Endothelial cell (in vitro differentiated cells): ENCODE measurements at regions not wholly inside any gene's neighbourhood (a gene's known extent, or its start where the extent isn't known, plus 50 kb on each side); places are given as distances from the start of the nearest gene placed in this dataset.
A peak's percentile ranks its signal among the peaks of the same experiment; 100 is the strongest.

ENCODE experiments used
- DNase-seq: peaks from one replicate; pipeline ENCODE4 v3.0.0; 2021; ENCODE audit warnings: low spot score
- H3K27ac Mint-ChIP-seq: one replicate; pipeline ENCODE4 v1.8.0; 2021; ENCODE audit warnings: mixed read lengths, inconsistent platforms; ENCODE audit not compliant: unreplicated experiment
- H3K27me3 Mint-ChIP-seq: one replicate; pipeline ENCODE4 v1.8.0; 2021; ENCODE audit warnings: mild to moderate bottlenecking, moderate library complexity, mixed read lengths, inconsistent platforms; ENCODE audit not compliant: unreplicated experiment
- H3K36me3 Mint-ChIP-seq: one replicate; pipeline ENCODE4 v1.8.0; 2021; ENCODE audit warnings: mild to moderate bottlenecking, low read depth, mixed read lengths, inconsistent platforms; ENCODE audit not compliant: unreplicated experiment
- H3K4me1 Mint-ChIP-seq: one replicate; pipeline ENCODE4 v1.8.0; 2021; ENCODE audit warnings: mild to moderate bottlenecking, mixed read lengths, inconsistent platforms; ENCODE audit not compliant: unreplicated experiment
- H3K4me3 Mint-ChIP-seq: one replicate; pipeline ENCODE4 v1.8.0; 2021; ENCODE audit warnings: mild to moderate bottlenecking, mixed read lengths, inconsistent platforms; ENCODE audit not compliant: unreplicated experiment
- H3K9me3 Mint-ChIP-seq: one replicate; pipeline ENCODE4 v1.8.0; 2021; ENCODE audit warnings: mixed read lengths, inconsistent platforms; ENCODE audit not compliant: unreplicated experiment
- CTCF ChIP-seq: fragments of 200-600 bp; sonication (generic); IDR thresholded peaks from one replicate; pipeline ENCODE4 v1.5.0; 2021; ENCODE audit warnings: antibody characterized with exemption; ENCODE audit not compliant: unreplicated experiment

DNA sequence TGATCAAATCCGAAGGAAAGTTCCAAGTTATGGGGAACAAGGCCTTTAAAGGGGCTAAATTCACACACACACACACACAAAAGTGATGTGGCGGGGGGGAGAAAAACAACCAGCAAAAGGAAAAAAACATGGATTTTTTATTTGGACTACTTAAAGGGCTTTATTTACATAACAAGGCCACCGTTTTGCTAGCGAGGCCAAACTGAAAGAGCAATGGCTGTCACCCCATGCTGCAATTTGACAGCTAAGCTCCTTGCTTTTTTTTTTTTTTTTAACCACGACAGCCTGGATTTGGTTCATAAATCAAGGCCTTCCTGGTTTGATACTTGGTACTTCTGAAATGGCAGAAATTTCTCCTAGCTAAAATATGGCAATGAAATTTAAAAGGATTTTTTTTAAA lies 99.6 kb upstream of the PTCHD1 start:
- H3K27me3 Mint-ChIP-seq, result peaks cover 2% of the 10 kb centered on the region
- no peak overlapping the region for H3K4me3 Mint-ChIP-seq
- H3K9me3 Mint-ChIP-seq, result no peaks in the 10 kb centered on the region
- peaks cover 7% of the 10 kb centered on the region for H3K4me1 Mint-ChIP-seq
- no peak overlapping the region for H3K27ac Mint-ChIP-seq
- DNase-seq, result no peak
- no peaks in the 10 kb centered on the region for H3K36me3 Mint-ChIP-seq
- TF ChIP-seq CTCF, result no peak

- H3K36me3 Mint-ChIP-seq, result no peaks in the 10 kb centered on the region
- no peaks in the 10 kb centered on the region for H3K27me3 Mint-ChIP-seq
- no peaks in the 10 kb centered on the region for H3K9me3 Mint-ChIP-seq
- H3K27ac Mint-ChIP-seq, result no peak overlapping the region
- no peak for DNase-seq
- no peak overlapping the region for H3K4me3 Mint-ChIP-seq
- no peaks in the 10 kb centered on the region for H3K4me1 Mint-ChIP-seq
- no peak for TF ChIP-seq CTCF
These were observed 88.6 kb upstream of the PTCHD1 start for GRCh38 chrX:23246001-23246400.

DNA sequence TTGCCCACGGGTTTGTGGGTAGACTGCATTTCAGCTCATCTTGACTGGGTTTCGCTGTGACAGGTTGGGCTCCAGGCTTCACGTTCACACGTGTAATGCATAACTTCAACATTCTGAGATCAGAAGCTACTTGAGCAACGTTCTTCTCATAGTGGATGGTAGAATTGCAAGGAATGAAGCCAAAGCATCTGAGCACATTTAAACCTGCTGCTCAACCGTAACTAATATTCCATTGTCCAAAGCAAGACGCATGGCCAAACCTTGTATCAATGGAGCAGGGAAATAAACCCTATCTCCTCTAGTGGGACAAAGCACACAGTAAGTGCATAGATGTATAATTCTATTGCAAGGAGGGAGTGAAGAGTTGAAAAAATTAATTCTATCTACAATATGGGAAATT lies 86.5 kb upstream of the PTCHD1 start:
- H3K27me3 Mint-ChIP-seq, result no peaks in the 10 kb centered on the region
- no peak overlapping the region for H3K27ac Mint-ChIP-seq
- H3K4me3 Mint-ChIP-seq, result no peak overlapping the region
- DNase-seq, result no peak
- H3K9me3 Mint-ChIP-seq, result no peaks in the 10 kb centered on the region
- no peak for TF ChIP-seq CTCF
- no peaks in the 10 kb centered on the region for H3K36me3 Mint-ChIP-seq
- no peaks in the 10 kb centered on the region for H3K4me1 Mint-ChIP-seq

DNA sequence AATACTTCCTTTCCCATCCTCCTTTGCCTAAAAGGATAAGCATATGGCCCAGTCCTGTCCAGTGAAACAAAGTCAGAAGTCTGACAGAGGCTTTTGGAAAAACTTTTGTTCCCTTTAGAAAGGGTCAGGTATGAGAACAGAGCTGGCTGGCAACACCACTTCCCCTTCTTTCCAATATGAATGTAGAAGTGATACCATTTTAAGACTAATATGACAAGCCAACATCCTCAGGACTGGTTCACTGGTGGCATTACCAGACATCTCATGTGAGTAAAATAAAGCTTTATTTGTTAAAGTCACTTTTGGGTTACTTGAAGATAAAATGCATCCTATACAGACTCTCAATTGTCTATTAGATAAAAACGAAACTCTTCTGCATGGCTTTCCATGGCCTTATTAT lies 83.6 kb upstream of the PTCHD1 start:
- DNase-seq, result no peak
- Mint-ChIP-seq H3K9me3 (no peaks in the 10 kb centered on the region), H3K36me3 (no peaks in the 10 kb centered on the region), H3K27ac (no peak overlapping the region), H3K4me1 (no peaks in the 10 kb centered on the region), H3K27me3 (no peaks in the 10 kb centered on the region), H3K4me3 (no peak overlapping the region)
- TF ChIP-seq CTCF, result no peak

DNA sequence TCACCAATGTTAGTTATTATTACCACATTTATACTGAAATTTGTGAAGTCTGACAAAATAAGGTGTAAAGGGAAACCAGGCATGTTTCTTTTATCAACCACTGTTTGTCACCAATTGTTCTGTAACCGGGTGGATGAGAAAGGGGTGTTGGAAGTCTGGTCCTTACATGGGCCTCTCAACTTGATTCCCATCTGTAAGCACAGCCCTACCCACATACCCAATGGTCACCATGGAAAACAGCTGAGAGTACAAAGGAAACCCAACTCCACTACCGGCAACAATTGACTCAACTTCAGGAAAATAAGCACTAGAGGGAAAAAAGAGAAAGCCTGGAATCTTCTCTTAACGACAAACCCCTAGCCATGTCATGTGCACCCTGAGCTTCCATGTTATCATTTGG lies 70.8 kb upstream of the PTCHD1 start:
- peak overlapping the region; percentile 72 for H3K27ac Mint-ChIP-seq
- H3K27me3 Mint-ChIP-seq, result no peaks in the 10 kb centered on the region
- no peak overlapping the region for H3K4me3 Mint-ChIP-seq
- no peaks in the 10 kb centered on the region for H3K36me3 Mint-ChIP-seq
- no peak for DNase-seq
- no peaks in the 10 kb centered on the region for H3K9me3 Mint-ChIP-seq
- peaks cover 7% of the 10 kb centered on the region for H3K4me1 Mint-ChIP-seq
- TF ChIP-seq CTCF, result no peak
